GM12878 (cell line): ENCODE measurements at regions not wholly inside any gene's neighbourhood (a gene's known extent, or its start where the extent isn't known, plus 50 kb on each side); places are given as distances from the start of the nearest gene placed in this dataset.

Source experiments
- ATAC-seq: fragments of 200-7000 bp; cut with Tn5 transposase; 3 replicates; pipeline ENCODE4 v1.9.1; 2020; ENCODE audit warnings: mild to moderate bottlenecking, moderate library complexity
- BruUV-seq: library from RNA; stranded (reverse); fragments of 400-500 nt; replicated peaks from 2 replicates; lab custom pipeline; 2021; lab: Mats Ljungman, UMichigan
- CTCF ChIA-PET: fragments of 300-600 bp; sonication (Branson Sonifier 250); formaldehyde crosslinking; extraction: SDS; loops from one replicate; lab custom pipeline; 2021; ENCODE audit warnings: inconsistent platforms; lab: Yijun Ruan, JAX
- POLR2A ChIA-PET: fragments of 350-600 bp; formaldehyde crosslinking; extraction: SDS; loops from one replicate; lab custom pipeline; 2021; ENCODE audit warnings: inconsistent platforms; lab: Charles Lee
- RAD21 ChIA-PET: fragments of 300-600 bp; sonication (Branson Sonifier 250); formaldehyde crosslinking; loops from one replicate; lab custom pipeline; 2023; ENCODE audit warnings: antibody characterized with exemption; ENCODE audit not compliant: unreplicated experiment; lab: Charles Lee
- SMC1A ChIA-PET: fragments of 300-600 bp; sonication (Branson Sonifier 250); formaldehyde crosslinking; loops from one replicate; lab custom pipeline; 2023; ENCODE audit not compliant: unreplicated experiment, uncharacterized antibody; lab: Charles Lee
- DNase-seq: peaks from one replicate; pipeline ENCODE4 v3.0.0-alpha.2; 2011; ENCODE audit warnings: low read depth, low spot score
- FAIRE-seq: peaks from 3 replicates; lab custom pipeline; 2011; peaks lifted over from hg19 to GRCh38; lab: Jason Lieb, UNC
- H2AFZ ChIP-seq: 2 replicates; pipeline ENCODE4 v1.6.0; 2011; ENCODE audit warnings: low read depth, low read length, control low read depth; ENCODE audit not compliant: control insufficient read depth
- H3K27ac ChIP-seq: 2 replicates; pipeline ENCODE4 v1.5.1; 2011; ENCODE audit warnings: control low read depth; ENCODE audit not compliant: control insufficient read depth, insufficient read depth
- H3K27me3 ChIP-seq, 2 experiments: replicated peaks in 1 of 2; 2 replicates each; pipeline versions ENCODE4 v1.6.0 to v1.6.1; 2011; ENCODE audit warnings: low read length in 1 of 2; ENCODE audit not compliant: control insufficient read depth in 2 of 2, insufficient read depth in 2 of 2
- H3K36me3 ChIP-seq, 2 experiments: 2 replicates each; pipeline ENCODE4 v1.5.1; 2011; ENCODE audit warnings: low read length in 1 of 2; ENCODE audit not compliant: control insufficient read depth in 2 of 2, insufficient read depth in 2 of 2
- H3K4me1 ChIP-seq: 2 replicates; pipeline ENCODE4 v1.6.1; 2011; ENCODE audit warnings: mild to moderate bottlenecking, low read length, moderate library complexity, mixed read lengths; ENCODE audit not compliant: control insufficient read depth, insufficient read depth
- H3K4me2 ChIP-seq: 2 replicates; pipeline ENCODE4 v1.6.0; 2011; ENCODE audit warnings: control low read depth; ENCODE audit not compliant: control insufficient read depth, insufficient read depth
- H3K4me3 ChIP-seq: fragments of 200-600 bp; sonication (generic); 2 replicates; pipeline ENCODE4 v1.5.1; 2016
- H3K79me2 ChIP-seq: 2 replicates; pipeline ENCODE4 v1.6.0; 2011; ENCODE audit warnings: low read length; ENCODE audit not compliant: control insufficient read depth, insufficient read depth
- H3K9ac ChIP-seq: 2 replicates; pipeline ENCODE4 v1.8.0; 2011; ENCODE audit warnings: low read length, control low read depth, mixed read lengths; ENCODE audit not compliant: control insufficient read depth, insufficient read depth
- H3K9me3 ChIP-seq: replicated peaks from 3 replicates; pipeline ENCODE4 v1.5.1; 2011; ENCODE audit warnings: mild to moderate bottlenecking, low read length; ENCODE audit not compliant: control insufficient read depth, insufficient read depth
- H4K20me1 ChIP-seq: 2 replicates; pipeline ENCODE4 v1.6.0; 2011; ENCODE audit not compliant: control insufficient read depth, insufficient read depth
- FOXK2 ChIP-seq: fragments of 450-650 bp; IDR thresholded peaks from 2 replicates; pipeline ENCODE4 v1.6.1; 2017; ENCODE audit warnings: mild to moderate bottlenecking, moderate library complexity
- HDGF ChIP-seq: fragments of 450-650 bp; IDR thresholded peaks from 2 replicates; pipeline ENCODE4 v1.6.1; 2016; ENCODE audit warnings: antibody characterized with exemption
- KLF5 ChIP-seq: fragments of 450-650 bp; IDR thresholded peaks from 2 replicates; pipeline ENCODE4 v1.6.1; 2014; ENCODE audit warnings: mild to moderate bottlenecking; ENCODE audit not compliant: partially characterized antibody
- MEF2B ChIP-seq: fragments of 450-650 bp; IDR thresholded peaks from 2 replicates; pipeline ENCODE4 v1.6.1; 2018; ENCODE audit warnings: mild to moderate bottlenecking, moderate library complexity; ENCODE audit not compliant: partially characterized antibody, poor library complexity, severe bottlenecking
- MTA3 ChIP-seq: IDR thresholded peaks from 2 replicates; pipeline ENCODE4 v1.6.1; 2012; ENCODE audit warnings: low read length, inconsistent platforms, borderline replicate concordance
- RFX5 ChIP-seq: IDR thresholded peaks from 2 replicates; pipeline ENCODE4 v1.6.1; 2011; ENCODE audit warnings: low read depth, low read length, improper control_type of control experiment
- SREBF1 ChIP-seq: IDR thresholded peaks from 2 replicates; pipeline ENCODE4 v1.6.1; 2012; ENCODE audit warnings: mild to moderate bottlenecking, low read length
- STAT3 ChIP-seq: IDR thresholded peaks from 2 replicates; pipeline ENCODE4 v1.6.1; 2011; ENCODE audit warnings: low read depth, low read length, improper control_type of control experiment
- SUZ12 ChIP-seq: fragments of 200-600 bp; sonication (generic); IDR thresholded peaks from one replicate; pipeline ENCODE4 v1.6.1; 2018; ENCODE audit warnings: antibody characterized with exemption, mild to moderate bottlenecking; ENCODE audit not compliant: unreplicated experiment
- WGBS: methylation state at CpG from one replicate; pipeline ENCODE4 v1.1.6; 2016; ENCODE audit warnings: low lambda C conversion rate; ENCODE audit not compliant: insufficient replicate concordance, insufficient coverage; ENCODE audit errors: missing lambda C conversion rate; 5-methylcytosine and 5-hydroxymethylcytosine counted together
- in situ Hi-C: fragments of 300-500 bp; cut with MboI; formaldehyde crosslinking; loops from 9 replicates; pipeline ENCODE4 v1.14.3; 2018; ENCODE audit warnings: mixed read lengths
- intact Hi-C: fragments of 100-400 bp; cut with micrococcal nuclease; formaldehyde crosslinking; loops from one replicate; pipeline ENCODE4 v1.14.2; 2022; ENCODE audit not compliant: unreplicated experiment
- TF ChIP-seq, protein P1 (sequence below): fragments of 450-650 bp; IDR thresholded peaks from 2 replicates; pipeline ENCODE4 v1.6.1; 2017; ENCODE audit warnings: antibody characterized with exemption, mild to moderate bottlenecking, moderate library complexity
- TF ChIP-seq, protein P2 (sequence below): IDR thresholded peaks from 2 replicates; pipeline ENCODE4 v1.6.1; 2012; ENCODE audit warnings: low read depth, low read length, improper control_type of control experiment
- TF ChIP-seq, protein P3 (sequence below): IDR thresholded peaks from 2 replicates; pipeline ENCODE4 v1.6.1; 2011; ENCODE audit warnings: borderline replicate concordance, low read depth, mild to moderate bottlenecking, moderate library complexity, low read length; ENCODE audit not compliant: insufficient read depth, poor library complexity, severe bottlenecking
- TF ChIP-seq, protein P4 (sequence below): fragments of 450-650 bp; formaldehyde crosslinking; IDR thresholded peaks from 2 replicates; pipeline ENCODE4 v1.5.0; 2022; ENCODE audit warnings: mild to moderate bottlenecking, missing genetic modification characterization

DNA sequence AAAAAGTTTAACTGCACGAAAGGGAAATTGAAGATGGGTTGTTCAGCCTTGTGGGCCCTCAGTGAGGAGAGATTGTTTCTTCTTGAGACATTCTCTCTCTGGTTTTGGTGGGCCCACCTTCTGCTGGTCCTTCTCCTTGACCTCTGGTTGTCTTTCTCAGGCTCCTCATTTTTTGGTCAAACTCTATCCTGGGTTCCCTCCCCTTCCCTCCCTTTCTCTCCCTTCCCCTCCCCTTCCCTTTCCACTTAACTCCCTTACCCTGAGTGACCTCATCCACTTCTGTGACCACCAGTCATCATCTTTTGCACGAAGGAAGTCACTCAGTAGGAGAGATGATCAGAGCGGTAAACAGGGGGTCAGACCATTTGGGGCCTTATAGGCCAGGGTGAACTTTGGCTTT is 71.5 kb upstream of the RALY start (continued):
- TF ChIP-seq, protein P1, sequence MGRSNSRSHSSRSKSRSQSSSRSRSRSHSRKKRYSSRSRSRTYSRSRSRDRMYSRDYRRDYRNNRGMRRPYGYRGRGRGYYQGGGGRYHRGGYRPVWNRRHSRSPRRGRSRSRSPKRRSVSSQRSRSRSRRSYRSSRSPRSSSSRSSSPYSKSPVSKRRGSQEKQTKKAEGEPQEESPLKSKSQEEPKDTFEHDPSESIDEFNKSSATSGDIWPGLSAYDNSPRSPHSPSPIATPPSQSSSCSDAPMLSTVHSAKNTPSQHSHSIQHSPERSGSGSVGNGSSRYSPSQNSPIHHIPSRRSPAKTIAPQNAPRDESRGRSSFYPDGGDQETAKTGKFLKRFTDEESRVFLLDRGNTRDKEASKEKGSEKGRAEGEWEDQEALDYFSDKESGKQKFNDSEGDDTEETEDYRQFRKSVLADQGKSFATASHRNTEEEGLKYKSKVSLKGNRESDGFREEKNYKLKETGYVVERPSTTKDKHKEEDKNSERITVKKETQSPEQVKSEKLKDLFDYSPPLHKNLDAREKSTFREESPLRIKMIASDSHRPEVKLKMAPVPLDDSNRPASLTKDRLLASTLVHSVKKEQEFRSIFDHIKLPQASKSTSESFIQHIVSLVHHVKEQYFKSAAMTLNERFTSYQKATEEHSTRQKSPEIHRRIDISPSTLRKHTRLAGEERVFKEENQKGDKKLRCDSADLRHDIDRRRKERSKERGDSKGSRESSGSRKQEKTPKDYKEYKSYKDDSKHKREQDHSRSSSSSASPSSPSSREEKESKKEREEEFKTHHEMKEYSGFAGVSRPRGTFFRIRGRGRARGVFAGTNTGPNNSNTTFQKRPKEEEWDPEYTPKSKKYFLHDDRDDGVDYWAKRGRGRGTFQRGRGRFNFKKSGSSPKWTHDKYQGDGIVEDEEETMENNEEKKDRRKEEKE, result no peak
- TF ChIP-seq, protein P2, sequence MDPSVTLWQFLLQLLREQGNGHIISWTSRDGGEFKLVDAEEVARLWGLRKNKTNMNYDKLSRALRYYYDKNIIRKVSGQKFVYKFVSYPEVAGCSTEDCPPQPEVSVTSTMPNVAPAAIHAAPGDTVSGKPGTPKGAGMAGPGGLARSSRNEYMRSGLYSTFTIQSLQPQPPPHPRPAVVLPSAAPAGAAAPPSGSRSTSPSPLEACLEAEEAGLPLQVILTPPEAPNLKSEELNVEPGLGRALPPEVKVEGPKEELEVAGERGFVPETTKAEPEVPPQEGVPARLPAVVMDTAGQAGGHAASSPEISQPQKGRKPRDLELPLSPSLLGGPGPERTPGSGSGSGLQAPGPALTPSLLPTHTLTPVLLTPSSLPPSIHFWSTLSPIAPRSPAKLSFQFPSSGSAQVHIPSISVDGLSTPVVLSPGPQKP, result no peak
- TF ChIP-seq STAT3, result no peak
- TF ChIP-seq SUZ12, result no peak
- TF ChIP-seq SREBF1, result no peak
- no peak for TF ChIP-seq RFX5

DNA sequence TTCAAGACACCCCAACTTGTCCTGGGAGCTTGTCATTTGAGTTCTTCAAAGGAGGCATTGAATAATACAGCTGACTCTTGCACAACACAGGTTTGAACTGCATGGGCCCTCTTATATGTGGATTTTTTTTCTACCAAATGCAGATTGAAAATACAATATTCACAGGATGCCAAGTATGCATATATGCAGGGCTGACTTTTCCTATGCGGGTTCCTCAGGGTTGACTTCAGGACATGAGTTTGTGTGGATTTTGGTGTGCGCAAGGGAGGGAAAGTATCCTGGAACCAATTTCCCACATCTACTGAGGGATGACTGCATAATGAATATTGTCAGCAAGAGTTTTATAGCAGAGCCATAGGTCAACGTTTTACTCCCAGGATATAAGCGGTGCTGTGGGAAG is 70.0 kb upstream of the RALY start:
- WGBS, result 97% methylated on average over 4 of the region's 4 CpGs
- ChIA-PET RAD21 (no interaction called here), CTCF (interaction anchor here (1.3 kb wide), 1 partner anchor 9 kb away, joined by 5 read pairs; no protein-coding TSS in a partner anchor), POLR2A (no interaction called here), SMC1A (interaction anchor here (1.0 kb wide), 1 partner anchor 10 kb away, joined by 3 read pairs; no protein-coding TSS in a partner anchor)
- Histone ChIP-seq H3K27me3 (no peaks in the 10 kb centered on the region), H3K36me3 (no peaks in the 10 kb centered on the region), H2AFZ (no peak overlapping the region), H3K9ac (no peak overlapping the region), H3K9me3 (no peaks in the 10 kb centered on the region), H3K4me3 (no peak overlapping the region), H3K27ac (no peak overlapping the region), H3K4me1 (peaks cover under 1% of the 10 kb centered on the region; the same call in 1 of the 2 replicates), H3K79me2 (no peaks in the 10 kb centered on the region), H3K4me2 (no peak overlapping the region), H4K20me1 (no peaks in the 10 kb centered on the region)
- ATAC-seq (no peak), FAIRE-seq (no peak), DNase-seq (no peak)
- intact Hi-C loops (no loop called here), in situ Hi-C loops (no loop called here)
- no TSS peak for BruUV-seq
- TF ChIP-seq HDGF, result no peak
- TF ChIP-seq KLF5, result no peak
- TF ChIP-seq, protein P3, sequence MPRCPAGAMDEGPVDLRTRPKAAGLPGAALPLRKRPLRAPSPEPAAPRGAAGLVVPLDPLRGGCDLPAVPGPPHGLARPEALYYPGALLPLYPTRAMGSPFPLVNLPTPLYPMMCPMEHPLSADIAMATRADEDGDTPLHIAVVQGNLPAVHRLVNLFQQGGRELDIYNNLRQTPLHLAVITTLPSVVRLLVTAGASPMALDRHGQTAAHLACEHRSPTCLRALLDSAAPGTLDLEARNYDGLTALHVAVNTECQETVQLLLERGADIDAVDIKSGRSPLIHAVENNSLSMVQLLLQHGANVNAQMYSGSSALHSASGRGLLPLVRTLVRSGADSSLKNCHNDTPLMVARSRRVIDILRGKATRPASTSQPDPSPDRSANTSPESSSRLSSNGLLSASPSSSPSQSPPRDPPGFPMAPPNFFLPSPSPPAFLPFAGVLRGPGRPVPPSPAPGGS, result no peak
- TF ChIP-seq, protein P4, sequence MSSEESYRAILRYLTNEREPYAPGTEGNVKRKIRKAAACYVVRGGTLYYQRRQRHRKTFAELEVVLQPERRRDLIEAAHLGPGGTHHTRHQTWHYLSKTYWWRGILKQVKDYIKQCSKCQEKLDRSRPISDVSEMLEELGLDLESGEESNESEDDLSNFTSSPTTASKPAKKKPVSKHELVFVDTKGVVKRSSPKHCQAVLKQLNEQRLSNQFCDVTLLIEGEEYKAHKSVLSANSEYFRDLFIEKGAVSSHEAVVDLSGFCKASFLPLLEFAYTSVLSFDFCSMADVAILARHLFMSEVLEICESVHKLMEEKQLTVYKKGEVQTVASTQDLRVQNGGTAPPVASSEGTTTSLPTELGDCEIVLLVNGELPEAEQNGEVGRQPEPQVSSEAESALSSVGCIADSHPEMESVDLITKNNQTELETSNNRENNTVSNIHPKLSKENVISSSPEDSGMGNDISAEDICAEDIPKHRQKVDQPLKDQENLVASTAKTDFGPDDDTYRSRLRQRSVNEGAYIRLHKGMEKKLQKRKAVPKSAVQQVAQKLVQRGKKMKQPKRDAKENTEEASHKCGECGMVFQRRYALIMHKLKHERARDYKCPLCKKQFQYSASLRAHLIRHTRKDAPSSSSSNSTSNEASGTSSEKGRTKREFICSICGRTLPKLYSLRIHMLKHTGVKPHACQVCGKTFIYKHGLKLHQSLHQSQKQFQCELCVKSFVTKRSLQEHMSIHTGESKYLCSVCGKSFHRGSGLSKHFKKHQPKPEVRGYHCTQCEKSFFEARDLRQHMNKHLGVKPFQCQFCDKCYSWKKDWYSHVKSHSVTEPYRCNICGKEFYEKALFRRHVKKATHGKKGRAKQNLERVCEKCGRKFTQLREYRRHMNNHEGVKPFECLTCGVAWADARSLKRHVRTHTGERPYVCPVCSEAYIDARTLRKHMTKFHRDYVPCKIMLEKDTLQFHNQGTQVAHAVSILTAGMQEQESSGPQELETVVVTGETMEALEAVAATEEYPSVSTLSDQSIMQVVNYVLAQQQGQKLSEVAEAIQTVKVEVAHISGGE (CRISPR knock-in tag), result no peak
- TF ChIP-seq MTA3, result no peak
- TF ChIP-seq MEF2B, result no peak
- TF ChIP-seq FOXK2, result no peak
